GM18909 (cell line): ENCODE measurements at regions not wholly inside any gene's neighbourhood (a gene's known extent, or its start where the extent isn't known, plus 50 kb on each side); places are given as distances from the start of the nearest gene placed in this dataset.
"Not testable (repeated sequence)": the region's sequence is repeated elsewhere in the genome, so short reads cannot be mapped to it uniquely, and the experiment has no call there.

Experiments
- ATAC-seq: cut with Tn5 transposase; IDR thresholded peaks from one replicate; pipeline ENCODE4 v1.9.1; 2021; ENCODE audit warnings: mild to moderate bottlenecking; ENCODE audit not compliant: unreplicated experiment, poor library complexity

DNA sequence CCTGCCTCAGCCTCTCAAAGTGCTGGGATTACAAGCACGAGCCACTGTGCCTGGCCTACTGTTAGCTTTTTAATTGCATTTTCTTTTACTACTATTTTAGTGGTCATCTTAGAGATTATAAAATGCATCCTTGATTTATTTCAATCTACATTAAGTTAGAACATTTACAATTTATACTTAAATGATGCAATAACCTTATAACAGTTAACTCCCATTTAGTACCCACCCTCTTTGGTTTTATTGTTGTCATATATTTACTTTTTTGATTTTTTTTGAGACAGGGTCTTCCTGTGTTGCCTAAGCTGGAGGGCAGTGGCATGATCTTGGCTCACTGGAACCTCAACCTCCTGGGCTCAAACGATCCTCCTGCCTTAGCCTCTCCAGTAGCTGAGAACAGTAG, 77.3 kb downstream of the PPCDC start:
- ATAC-seq = no peak

DNA sequence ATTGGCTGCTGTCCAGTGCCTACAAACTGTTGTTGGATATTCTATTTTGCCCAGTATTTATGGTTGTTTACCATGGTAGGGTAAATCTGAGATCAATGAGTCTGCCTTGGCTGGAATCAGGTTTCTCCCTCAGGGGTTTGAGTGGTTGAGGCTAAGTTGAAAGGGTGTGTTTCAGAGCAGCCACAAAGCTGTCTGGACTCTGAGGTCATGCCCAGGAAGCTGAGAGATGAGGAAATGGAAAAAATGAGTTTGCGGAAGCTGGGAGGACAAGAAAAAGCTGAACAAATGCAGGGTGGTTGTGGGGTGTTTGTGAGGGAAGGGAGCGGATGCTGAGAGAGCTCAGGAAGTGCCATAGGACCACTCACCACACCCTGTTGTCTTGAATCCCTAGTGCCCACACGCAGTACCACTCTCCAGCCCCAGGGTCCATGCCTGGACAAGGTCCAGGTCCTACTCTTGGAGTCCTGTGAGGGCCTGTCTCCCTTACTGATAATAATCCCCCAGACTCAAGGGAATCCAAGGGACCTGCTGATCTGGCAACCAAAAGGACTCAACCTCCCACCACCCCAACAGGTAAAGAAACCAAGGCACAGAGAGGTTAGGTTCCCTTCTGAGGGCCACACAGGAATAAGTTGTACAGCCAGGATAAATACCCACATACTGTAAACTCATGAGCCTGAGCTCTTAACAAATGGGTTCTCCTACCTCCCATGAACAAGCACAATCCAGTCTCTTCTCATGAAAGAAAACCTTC, 81.6 kb downstream of the PPCDC start:
- ATAC-seq = peak; percentile 44

DNA sequence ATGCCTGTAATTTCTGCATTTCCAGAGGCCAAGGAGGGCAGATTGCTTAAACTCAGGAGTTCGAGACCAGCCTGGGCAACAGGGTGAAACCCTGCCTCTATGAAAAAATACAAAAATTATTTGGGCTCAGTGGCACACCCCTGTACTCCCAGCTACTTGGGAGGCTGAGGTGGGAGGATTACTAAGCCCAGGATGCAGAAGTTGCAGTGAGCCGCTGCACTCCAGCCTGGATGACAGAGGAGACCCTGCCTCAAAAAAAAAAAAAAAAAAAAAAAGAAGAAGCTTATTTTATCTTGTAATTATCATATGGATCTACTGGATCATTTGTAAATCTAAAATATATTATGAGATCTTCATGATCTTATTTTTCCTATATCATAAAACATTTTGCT, 84.1 kb downstream of the PPCDC start:
- no peak for ATAC-seq

DNA sequence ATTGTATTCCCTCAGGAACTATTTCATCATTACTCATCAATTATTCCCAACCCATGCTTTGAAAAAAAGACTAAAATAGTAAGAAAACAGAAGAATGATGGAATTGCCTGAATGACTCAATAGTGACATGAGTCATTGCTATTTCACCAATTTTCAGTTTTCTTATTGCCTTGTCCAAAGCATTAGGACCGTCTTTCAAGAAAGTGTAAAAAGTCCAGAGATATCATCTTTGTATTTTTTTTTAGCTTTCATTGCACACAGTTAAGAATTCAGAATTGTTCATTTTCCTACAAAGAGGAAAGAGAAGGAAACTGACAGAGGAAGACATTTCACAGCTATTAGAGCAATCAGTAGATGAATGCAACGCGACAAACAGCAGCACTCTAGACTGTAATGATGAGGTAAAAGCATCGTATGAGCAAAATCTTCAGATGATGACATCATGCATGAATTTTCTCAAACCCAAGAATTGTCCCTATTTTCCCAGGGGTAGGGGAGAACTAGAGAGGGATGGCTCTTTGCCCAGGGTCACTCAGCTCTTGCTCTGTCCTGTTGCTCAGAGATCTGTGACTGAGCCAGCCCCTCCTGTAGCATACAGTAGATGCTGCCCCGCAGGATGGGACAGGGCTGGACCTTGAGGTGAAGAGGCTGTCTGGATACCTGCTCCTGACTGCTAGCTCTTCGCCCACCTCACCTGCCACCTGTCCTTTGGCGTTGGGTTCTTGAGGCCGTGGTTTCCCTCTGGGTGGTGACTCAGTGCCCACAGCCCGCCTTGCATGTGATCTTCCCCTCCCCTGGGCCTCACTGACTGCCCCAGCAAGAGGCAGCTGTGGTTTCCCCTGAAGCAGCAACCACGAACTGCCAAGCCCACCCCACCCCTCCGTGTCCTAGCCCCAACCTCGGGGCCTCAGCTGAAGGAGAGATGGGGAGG, 84.8 kb downstream of the PPCDC start:
- ATAC-seq = no peak

DNA sequence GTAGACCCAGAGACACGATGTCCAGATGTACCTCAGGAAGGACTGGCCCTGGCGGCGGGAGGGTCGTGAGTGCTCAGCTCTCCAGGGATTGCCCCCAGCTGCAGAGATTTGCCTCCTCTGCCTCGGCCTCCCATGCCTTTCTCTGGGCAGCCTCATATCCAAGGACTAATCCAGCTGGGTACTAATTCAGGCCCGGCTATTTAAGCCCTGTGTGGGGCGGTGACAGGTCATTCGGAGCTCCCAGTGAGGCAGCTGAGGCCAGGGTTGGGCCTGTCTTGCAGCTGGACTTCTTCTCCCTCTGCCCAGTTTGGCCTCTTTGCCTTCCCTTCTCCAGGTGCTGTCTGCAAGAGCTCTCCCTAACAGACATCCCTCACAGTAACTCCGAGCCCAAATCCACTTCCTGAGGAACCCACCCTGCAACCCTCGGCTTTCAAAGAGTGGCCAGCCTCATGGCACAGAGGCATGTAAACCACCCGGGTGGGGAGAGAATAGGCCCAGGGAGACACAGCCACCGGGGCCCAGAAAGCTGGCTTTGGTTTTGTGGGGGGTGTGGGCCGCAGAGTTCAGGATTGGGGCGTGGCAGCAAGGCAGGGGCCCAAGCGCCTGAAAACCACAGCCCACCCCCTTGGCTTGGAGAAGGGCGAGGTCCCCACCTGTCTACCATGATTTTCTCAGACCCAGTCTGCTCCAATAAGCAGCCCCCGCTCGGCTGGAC, 85.8 kb downstream of the PPCDC start:
- ATAC-seq = no peak

DNA sequence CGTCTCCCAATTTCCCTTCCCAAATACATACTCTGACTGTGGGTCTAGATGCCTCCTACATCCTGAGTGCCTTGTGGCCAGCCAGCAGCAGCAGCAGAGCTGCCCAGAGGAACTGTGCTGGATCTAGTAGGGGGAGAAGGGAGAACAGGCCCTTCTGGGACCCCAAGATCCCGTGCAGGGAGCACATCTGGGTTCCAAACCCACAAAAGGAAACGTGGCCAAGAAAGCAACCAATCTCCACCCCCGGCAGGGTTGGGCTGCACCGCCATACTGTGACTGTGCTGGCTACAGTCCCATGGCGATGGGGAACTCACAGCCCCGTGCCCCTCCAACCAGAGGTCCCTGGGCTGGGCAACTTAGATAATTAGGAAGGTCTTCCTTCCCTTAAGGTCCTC, 86.3 kb downstream of the PPCDC start:
- ATAC-seq = no peak

DNA sequence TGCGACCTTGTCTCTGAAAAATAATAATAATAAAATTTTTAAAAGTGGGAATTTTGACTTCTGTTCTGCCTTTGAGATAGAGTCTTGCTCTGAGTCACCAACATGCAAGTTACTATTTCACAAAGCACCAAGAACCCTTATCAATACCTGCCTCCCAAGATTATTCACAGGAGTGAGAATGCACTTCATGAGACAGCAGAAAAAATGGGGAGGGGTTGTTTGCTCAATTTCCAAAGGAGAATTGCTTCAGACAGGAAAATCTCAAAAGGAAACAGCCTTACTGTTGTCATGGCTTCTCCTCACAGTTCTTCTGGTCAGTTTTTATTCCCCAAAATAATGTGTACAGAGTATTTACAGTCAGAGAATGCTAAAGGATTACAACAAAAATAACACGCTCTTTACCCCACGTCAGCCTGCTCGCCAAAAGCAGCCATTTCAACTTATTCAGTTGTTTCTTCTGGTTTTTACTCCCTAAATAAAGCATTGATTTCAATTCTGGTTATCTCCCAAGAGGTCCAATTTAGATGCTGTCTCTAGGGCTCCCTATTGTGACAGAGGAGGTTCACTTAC, 89.0 kb downstream of the PPCDC start:
- ATAC-seq = no peak

DNA sequence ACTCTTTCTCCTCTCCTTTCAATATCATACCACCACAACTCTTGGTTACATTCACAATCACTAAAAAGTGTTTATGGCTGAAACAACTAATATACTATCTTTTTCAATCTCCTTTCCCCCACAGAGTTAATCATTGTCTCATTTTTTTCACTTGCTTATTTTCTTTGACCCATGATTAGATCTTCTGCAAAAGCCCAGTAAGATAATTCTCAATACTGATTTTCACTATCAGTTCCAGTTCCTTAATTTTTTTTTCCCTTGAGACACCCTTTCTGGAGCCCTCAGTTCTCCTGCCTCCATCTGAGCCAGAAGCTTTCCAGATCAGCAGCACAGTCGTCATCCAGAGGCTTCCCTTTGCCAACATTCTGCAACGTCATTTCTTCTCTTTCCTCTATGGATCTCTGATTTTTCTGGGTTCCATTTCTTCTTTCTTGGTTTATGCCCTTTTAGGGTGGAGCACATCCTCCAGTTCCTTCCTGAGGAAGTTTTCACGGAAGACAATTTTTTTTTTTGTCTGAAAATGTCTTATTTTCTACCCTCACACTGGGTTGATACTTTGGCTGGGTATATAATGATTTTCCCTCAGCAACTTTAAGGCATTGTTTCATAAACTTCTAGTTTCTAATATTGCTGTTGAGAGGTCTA, 88.7 kb upstream of the C15orf39 start:
- peak; percentile 68 for ATAC-seq

DNA sequence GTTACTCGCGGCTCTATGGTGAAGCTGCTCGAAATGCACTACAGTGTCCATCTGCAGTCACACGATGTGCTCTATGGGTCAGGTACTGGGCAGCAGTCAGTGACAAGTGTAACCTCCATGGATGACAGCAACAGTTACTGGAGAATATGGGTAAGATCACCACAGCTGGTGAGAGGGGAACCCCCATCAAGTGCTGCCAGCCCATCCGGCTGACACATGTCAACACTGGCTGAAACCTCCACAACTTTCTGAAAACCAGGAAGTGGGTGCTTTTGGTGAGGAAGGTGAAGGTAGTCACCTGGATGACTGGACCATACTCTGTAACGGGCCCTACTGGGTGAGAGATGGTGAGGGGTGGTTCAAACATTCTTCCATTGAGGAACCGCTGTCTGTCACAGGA, 87.4 kb upstream of the C15orf39 start:
- ATAC-seq = no peak

DNA sequence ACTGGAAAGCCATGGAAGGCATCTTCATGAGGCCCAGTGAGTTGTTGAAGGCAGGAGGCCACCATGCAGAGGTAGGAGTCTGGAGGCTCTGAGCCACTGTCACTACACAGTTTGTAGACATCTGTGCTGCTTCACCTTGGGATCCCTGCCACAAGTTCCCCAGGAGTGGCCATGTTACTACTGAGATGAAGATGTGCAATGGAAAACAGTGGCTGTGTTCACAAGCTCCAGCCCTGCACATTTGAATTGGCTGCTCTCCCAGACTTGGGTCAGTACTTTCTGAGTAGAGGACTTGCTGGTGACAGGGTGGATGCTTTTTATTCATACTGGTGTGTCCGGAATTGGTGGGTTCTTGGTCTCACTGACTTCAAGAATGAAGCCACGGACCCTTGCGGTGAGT, 86.9 kb upstream of the C15orf39 start:
- ATAC-seq = no peak

DNA sequence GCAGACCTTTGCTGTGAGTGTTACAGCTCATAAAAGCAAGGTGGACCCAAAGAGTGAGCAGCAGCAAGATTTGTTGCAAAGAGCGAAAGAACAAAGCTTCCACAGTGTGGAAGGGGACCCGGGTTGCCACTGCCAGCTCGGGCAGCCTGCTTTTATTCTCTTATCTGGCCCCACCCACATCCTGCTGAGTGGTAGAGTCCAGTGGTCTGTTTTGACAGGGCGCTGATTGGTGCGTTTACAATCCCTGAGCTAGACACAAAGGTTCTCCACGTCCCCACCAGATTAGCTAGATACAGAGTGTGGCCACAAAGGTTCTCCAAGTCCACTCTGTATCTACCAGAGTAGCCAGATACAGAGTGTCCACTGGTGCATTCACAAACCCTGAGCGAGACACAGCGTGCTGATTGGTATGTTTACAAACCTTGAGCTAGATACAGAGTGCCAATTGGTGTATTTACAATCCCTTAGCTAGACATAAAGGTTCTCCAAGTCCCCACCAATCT, 86.2 kb upstream of the C15orf39 start:
- ATAC-seq = not testable (repeated sequence)

DNA sequence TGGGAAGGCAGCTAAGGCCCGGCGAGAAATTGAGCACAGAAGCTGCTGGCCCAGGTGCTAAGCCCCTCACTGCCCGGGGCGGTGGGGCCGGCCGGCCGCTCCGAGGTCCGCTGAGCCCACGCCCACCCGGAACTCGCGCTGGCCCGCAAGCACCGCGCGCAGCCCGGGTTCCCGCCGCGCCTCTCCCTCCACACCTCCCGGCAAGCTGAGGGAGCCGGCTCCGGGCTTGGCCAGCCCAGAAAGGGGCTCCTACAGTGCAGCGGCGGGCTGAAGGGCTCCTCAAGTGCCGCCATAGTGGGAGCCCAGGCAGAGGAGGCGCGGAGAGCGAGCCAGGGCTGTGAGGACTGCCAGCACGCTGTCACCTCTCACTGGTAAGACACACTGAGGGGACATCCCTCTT, 85.5 kb upstream of the C15orf39 start:
- not testable (repeated sequence) for ATAC-seq

DNA sequence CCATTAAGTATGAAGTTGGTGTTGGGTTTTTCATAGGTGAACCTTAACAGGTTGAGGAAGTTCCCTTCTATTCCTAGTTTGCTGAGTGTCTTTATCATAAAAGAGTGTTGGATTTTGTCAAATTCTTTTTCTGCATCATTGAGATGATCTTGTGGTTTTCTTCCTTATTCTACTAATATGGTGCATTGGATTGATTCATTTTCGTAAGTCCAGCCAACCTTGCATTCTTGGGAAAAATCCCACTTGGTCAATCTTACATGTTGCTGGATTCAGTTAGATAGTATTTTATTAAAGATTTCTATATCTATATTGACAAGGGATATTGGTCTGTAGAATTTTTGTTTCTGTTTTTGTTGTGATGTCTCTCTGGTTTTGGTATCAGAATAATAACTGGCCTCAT, 83.7 kb upstream of the C15orf39 start:
- no peak for ATAC-seq

DNA sequence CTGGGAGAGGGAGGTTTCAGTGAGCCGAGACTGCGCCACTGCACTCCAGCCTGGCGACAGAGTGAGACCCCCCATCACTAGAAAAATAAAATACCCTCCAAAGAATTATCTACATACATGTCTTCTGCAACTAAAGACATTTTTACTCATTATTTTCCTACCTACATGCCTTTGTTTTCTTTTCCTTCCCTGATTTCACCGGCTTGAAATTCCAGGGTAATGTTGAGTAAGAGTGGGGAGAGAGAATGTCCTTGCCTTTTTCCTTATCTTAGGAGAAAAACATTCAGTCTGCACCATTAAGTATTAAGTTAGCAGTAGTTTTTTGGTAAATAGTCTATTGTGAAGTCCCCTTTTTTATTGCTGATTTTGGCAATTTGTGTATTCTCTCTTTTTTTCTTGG, 82.4 kb upstream of the C15orf39 start:
- ATAC-seq = not testable (repeated sequence)

DNA sequence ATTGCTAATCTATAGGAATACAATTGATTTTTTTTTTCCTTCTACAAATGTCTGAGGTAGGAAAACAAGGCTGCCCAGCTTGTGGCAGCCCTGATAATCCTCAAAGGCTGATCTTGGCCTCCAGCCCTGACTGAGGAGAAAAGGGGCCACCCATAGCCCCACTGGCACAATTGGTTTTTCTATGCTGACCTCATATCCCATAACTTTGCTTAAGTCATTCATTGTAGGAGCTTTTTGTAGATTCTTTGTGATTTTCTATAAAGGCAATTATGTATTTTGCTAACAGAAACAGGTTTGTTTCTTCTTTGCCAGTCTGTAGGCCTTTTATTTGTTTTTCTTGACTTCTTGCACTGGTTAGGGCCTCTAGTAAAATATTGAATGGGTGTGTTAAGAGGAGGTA, 80.2 kb upstream of the C15orf39 start:
- no peak for ATAC-seq

DNA sequence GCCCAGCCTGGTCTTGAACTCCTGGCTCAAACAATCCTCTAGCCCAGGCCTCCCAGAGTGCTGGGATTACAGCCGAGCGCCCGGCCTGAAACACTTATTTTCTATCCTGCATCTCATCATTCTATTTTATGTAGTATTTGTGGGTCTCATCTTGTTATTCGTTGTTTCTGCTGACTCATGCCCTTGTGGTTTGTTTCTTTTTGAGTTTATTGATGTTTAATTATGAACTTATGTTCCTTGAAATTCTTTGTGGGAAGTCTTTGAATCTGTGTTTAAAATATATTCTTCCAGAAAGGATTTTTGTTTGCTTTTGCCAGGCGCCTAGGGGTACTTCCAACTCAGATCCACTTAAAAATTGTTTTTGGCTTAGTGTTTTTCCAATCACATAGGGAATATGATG, 78.3 kb upstream of the C15orf39 start:
- no peak for ATAC-seq

DNA sequence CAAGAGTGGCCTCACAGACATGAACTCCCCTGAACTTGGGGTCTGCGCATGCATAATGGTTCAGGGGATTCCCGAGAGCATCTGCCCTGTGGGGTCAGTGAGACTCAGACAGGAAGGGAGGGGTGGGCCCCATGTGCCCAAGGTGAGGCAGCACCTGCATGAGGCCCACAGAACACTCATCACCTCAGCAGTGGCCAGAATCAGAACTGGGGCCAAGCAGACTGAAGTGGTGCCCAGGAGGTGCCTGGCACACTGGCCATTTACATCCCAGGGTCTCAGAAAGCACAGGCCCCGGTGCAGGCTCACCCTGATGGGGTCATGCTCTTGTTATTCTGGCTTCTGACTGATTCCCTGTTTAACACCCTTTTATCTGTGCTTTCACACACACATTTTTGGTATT, 77.4 kb upstream of the C15orf39 start:
- not testable (repeated sequence) for ATAC-seq

DNA sequence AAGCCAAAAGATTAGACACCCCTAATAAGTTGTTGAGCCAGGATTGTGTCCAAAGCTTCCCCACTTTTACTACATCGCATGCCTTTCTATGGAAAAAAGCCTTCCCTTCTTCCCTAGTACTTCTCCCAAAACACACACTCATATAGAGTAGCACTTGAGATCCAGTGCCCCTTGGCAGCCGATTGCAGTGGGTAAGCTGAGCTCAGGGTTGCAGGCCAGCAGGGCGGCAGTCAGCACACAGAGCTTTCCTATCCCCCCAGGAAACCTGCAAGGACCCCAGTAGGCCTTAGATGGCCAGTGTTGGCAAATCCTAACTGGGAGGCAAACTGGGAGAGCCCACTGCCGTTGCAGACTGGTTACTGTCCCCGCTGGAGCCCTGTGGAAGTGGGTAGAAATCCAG, 75.7 kb upstream of the C15orf39 start:
- no peak for ATAC-seq

DNA sequence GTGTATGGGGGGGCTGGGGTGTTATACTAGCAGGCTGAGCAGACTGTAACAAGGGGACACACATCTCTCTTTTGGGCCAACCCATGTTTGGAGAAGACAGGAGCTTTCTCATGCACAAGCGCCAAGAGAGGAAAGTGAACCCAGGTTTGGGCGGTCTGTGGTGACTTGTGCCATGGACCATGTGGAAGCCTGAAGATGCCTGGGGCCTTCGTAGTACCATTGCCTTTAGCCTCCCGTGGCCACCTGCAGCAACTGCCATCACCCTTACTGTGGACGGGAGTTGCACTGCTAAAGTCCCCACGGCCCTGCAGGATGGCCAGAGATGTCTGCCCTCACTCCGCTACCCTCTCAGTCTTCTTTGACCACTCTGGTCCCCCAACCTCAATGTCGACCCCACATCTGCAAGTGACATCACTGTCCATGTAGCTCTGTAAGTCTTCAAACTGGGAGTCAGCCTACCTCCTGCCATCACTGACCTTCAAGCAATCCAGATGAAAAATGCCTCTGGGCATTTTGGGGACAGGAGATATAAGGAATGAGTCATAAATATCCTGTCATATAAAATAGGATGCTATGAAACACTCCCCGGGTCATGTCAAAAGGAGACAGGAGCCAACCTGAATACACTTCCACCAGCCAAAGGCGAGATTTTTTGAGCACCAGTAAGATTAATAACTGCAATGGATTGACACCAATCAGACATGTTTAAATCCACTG, 74.7 kb upstream of the C15orf39 start:
- ATAC-seq = no peak
